Activated CD8-positive, alpha-beta T cell treated with anti-CD3 and anti-CD28 coated beads for 36 hours (primary cell): ENCODE measurements at regions not wholly inside any gene's neighbourhood (a gene's known extent, or its start where the extent isn't known, plus 50 kb on each side); places are given as distances from the start of the nearest gene placed in this dataset.

Experiments
- ATAC-seq: fragments of 200-7000 bp; cut with Tn5 transposase; one replicate; pipeline ENCODE4 v1.10.0; 2021; ENCODE audit warnings: mild to moderate bottlenecking, moderate library complexity
- CTCF ChIA-PET: fragments of 350-600 bp; sonication (Branson Sonifier 250); formaldehyde crosslinking; loops from one replicate; lab custom pipeline; 2021; ENCODE audit warnings: antibody characterized with exemption; lab: Charles Lee
- POLR2A ChIA-PET: fragments of 350-600 bp; sonication (Branson Sonifier 250); formaldehyde crosslinking; loops from one replicate; lab custom pipeline; 2021; ENCODE audit warnings: antibody characterized with exemption; lab: Charles Lee
- DNase-seq: peaks from one replicate; pipeline ENCODE4 v3.0.0-alpha.2; 2020
- H3K27ac Mint-ChIP-seq: one replicate; pipeline ENCODE4 v1.8.0; 2021; ENCODE audit warnings: mild to moderate bottlenecking, mixed read lengths
- H3K27me3 Mint-ChIP-seq: one replicate; pipeline ENCODE4 v1.8.0; 2021; ENCODE audit warnings: mixed read lengths
- H3K36me3 Mint-ChIP-seq: one replicate; pipeline ENCODE4 v1.8.0; 2021; ENCODE audit warnings: low read depth, mixed read lengths
- H3K4me1 Mint-ChIP-seq: one replicate; pipeline ENCODE4 v1.8.0; 2021; ENCODE audit warnings: low read depth, mixed read lengths
- H3K4me3 Mint-ChIP-seq: one replicate; pipeline ENCODE4 v1.8.0; 2021; ENCODE audit warnings: mild to moderate bottlenecking, moderate library complexity, mixed read lengths
- H3K9me3 Mint-ChIP-seq: one replicate; pipeline ENCODE4 v1.8.0; 2021; ENCODE audit warnings: mixed read lengths
- CTCF ChIP-seq: fragments of 200-600 bp; IDR thresholded peaks from one replicate; pipeline ENCODE4 v1.8.0; 2022; ENCODE audit warnings: antibody characterized with exemption, mild to moderate bottlenecking
- intact Hi-C: fragments of 100-400 bp; cut with micrococcal nuclease; formaldehyde crosslinking; loops from one replicate; pipeline ENCODE4 v1.10.0; 2022

GRCh38 chr9:99634186-99634585 lies 187.5 kb upstream of the NR4A3 start:
- Mint-ChIP-seq H3K36me3 (no peaks in the 10 kb centered on the region), H3K4me3 (no peak overlapping the region), H3K27ac (no peak overlapping the region), H3K27me3 (no peaks in the 10 kb centered on the region), H3K9me3 (no peaks in the 10 kb centered on the region), H3K4me1 (no peaks in the 10 kb centered on the region)
- intact Hi-C loops: no loop called here
- CTCF ChIA-PET: no interaction called here
- POLR2A ChIA-PET: no interaction called here
- DNase-seq (no peak), ATAC-seq (no peak)
- no peak for TF ChIP-seq CTCF

- no peak overlapping the region for H3K27ac Mint-ChIP-seq
- POLR2A ChIA-PET: no interaction called here
Observed at GRCh38 chr9:99635032-99635431, 186.7 kb upstream of the NR4A3 start.

GRCh38 chr9:99637641-99638040 lies 184.0 kb upstream of the NR4A3 start:
- Mint-ChIP-seq H3K36me3 (peaks cover 3% of the 10 kb centered on the region), H3K9me3 (peaks cover 3% of the 10 kb centered on the region), H3K27ac (no peak overlapping the region), H3K4me3 (no peak overlapping the region), H3K27me3 (peaks cover 4% of the 10 kb centered on the region), H3K4me1 (no peaks in the 10 kb centered on the region)
- DNase-seq (no peak), ATAC-seq (no peak)
- POLR2A ChIA-PET: no interaction called here
- intact Hi-C loops: no loop called here
- TF ChIP-seq CTCF: no peak
- CTCF ChIA-PET: no interaction called here

More at GRCh38 chr9:99635032-99635431, 186.7 kb upstream of the NR4A3 start:
- H3K27me3 Mint-ChIP-seq: no peaks in the 10 kb centered on the region
- CTCF ChIA-PET: no interaction called here
- DNase-seq (no peak), ATAC-seq (no peak)
- H3K36me3 Mint-ChIP-seq: no peaks in the 10 kb centered on the region
- H3K4me1 Mint-ChIP-seq: no peaks in the 10 kb centered on the region
- no peak overlapping the region for H3K4me3 Mint-ChIP-seq
- intact Hi-C loops: no loop called here
- no peak for TF ChIP-seq CTCF
- no peaks in the 10 kb centered on the region for H3K9me3 Mint-ChIP-seq

- CTCF ChIA-PET: no interaction called here
- ATAC-seq: no peak
Observed at GRCh38 chr9:99638971-99639370, 182.7 kb upstream of the NR4A3 start.

GRCh38 chr9:99647604-99648003 lies 174.1 kb upstream of the NR4A3 start:
- Mint-ChIP-seq H3K36me3 (no peaks in the 10 kb centered on the region), H3K27me3 (no peaks in the 10 kb centered on the region), H3K9me3 (peaks cover 4% of the 10 kb centered on the region), H3K4me3 (no peak overlapping the region), H3K27ac (no peak overlapping the region), H3K4me1 (no peaks in the 10 kb centered on the region)
- no peak for TF ChIP-seq CTCF
- DNase-seq (no peak), ATAC-seq (no peak)
- ChIA-PET POLR2A (no interaction called here), CTCF (interaction anchor here (0.6 kb wide), 1 partner anchor 403 kb away, joined by 3 read pairs; no protein-coding TSS in a partner anchor)
- intact Hi-C loops: no loop called here

More at GRCh38 chr9:99638971-99639370, 182.7 kb upstream of the NR4A3 start:
- no peak overlapping the region for H3K27ac Mint-ChIP-seq
- H3K4me3 Mint-ChIP-seq: no peak overlapping the region
- POLR2A ChIA-PET: no interaction called here
- no peak for DNase-seq
- no peaks in the 10 kb centered on the region for H3K4me1 Mint-ChIP-seq
- H3K9me3 Mint-ChIP-seq: peaks cover 3% of the 10 kb centered on the region
- H3K36me3 Mint-ChIP-seq: peaks cover 3% of the 10 kb centered on the region
- peaks cover 4% of the 10 kb centered on the region for H3K27me3 Mint-ChIP-seq
- no peak for TF ChIP-seq CTCF
- intact Hi-C loops: no loop called here
